Left lung (tissue), 4 donors: ENCODE measurements at regions not wholly inside any gene's neighbourhood (a gene's known extent, or its start where the extent isn't known, plus 50 kb on each side); places are given as distances from the start of the nearest gene placed in this dataset.

ENCODE experiments used
- ATAC-seq: fragments of 200-7000 bp; cut with Tn5 transposase; one replicate; pipeline ENCODE4 v1.9.1; 2020; ENCODE audit warnings: moderate library complexity
- DNase-seq, 4 donors: peaks; one replicate each; pipeline ENCODE4 v3.0.0-alpha.2; 2013 to 2020
- H3K27ac ChIP-seq, 2 donors: fragments of 200-600 bp; sonication (generic) in 1 of 2; one replicate each; pipeline versions ENCODE4 v1.5.0 to v1.8.0; 2020 to 2021
- H3K27me3 ChIP-seq, 2 donors: fragments of 200-600 bp; sonication (generic) in 1 of 2; one replicate each; pipeline versions ENCODE4 v1.5.0 to v1.8.0; 2020 to 2021
- H3K36me3 ChIP-seq, 2 donors: fragments of 200-600 bp; sonication (generic) in 1 of 2; one replicate each; pipeline versions ENCODE4 v1.5.0 to v1.8.0; 2020 to 2021
- H3K4me1 ChIP-seq, 2 donors: fragments of 200-600 bp; one replicate each; pipeline ENCODE4 v1.8.0; 2021
- H3K4me3 ChIP-seq, 2 donors: fragments of 200-600 bp; sonication (generic) in 1 of 2; one replicate each; pipeline versions ENCODE4 v1.5.0 to v1.8.0; 2020 to 2021; ENCODE audit warnings: mild to moderate bottlenecking in 1 of 2
- H3K9me3 ChIP-seq, 2 donors: fragments of 200-600 bp; sonication (generic) in 1 of 2; one replicate each; pipeline versions ENCODE4 v1.5.0 to v1.8.0; 2020 to 2021
- CTCF ChIP-seq, 2 donors: fragments of 200-600 bp; sonication (generic) in 1 of 2; IDR thresholded peaks; one replicate each; pipeline versions ENCODE4 v1.5.0 to v1.8.0; 2021; ENCODE audit warnings: antibody characterized with exemption in 2 of 2
- intact Hi-C, 2 donors: fragments of 100-400 bp; cut with DNase I; formaldehyde crosslinking; loops; one replicate each; pipeline versions ENCODE4 v1.11.2 to v1.14.2; 2022
- donor health status: DM: no; HTN: yes; CAD: no.
- donor health status: DM: no; HTN: no; CAD: no.

GRCh38 chr13:22137361-22138050, 466.6 kb downstream of the FGF9 start:
- DNase-seq (no peak), ATAC-seq (no peak)
- Histone ChIP-seq H3K4me1 (no peaks in the 10 kb centered on the region), H3K4me3 (no peak overlapping the region), H3K27me3 (no peaks in the 10 kb centered on the region), H3K9me3 (no peaks in the 10 kb centered on the region), H3K36me3 (no peaks in the 10 kb centered on the region), H3K27ac (no peak overlapping the region)
- no peak for TF ChIP-seq CTCF (IDR thresholded peaks at IDR 0.05)
- intact Hi-C loops, result no loop called here

GRCh38 chr13:22138947-22139346, 468.1 kb downstream of the FGF9 start:
- DNase-seq (no peak), ATAC-seq (no peak)
- Histone ChIP-seq H3K4me3 (no peak overlapping the region), H3K27ac (no peak overlapping the region), H3K36me3 (no peaks in the 10 kb centered on the region), H3K9me3 (no peaks in the 10 kb centered on the region), H3K27me3 (no peaks in the 10 kb centered on the region), H3K4me1 (no peaks in the 10 kb centered on the region)
- TF ChIP-seq CTCF (IDR thresholded peaks at IDR 0.05), result no peak
- intact Hi-C loops, result no loop called here

- peak; percentile 40 for ATAC-seq
These were observed 470.8 kb downstream of the FGF9 start for GRCh38 chr13:22141716-22142115.

GRCh38 chr13:22143671-22144070, 472.8 kb downstream of the FGF9 start:
- no peak for ATAC-seq
- Histone ChIP-seq H3K36me3 (no peaks in the 10 kb centered on the region), H3K4me1 (no peaks in the 10 kb centered on the region), H3K4me3 (no peak overlapping the region), H3K27ac (no peak overlapping the region), H3K9me3 (peaks cover 0 to 2% of the 10 kb centered on the region in 2 donors), H3K27me3 (no peaks in the 10 kb centered on the region)
- no peak for DNase-seq
- no peak for TF ChIP-seq CTCF (IDR thresholded peaks at IDR 0.05)
- intact Hi-C loops, result no loop called here

More at GRCh38 chr13:22141716-22142115, 470.8 kb downstream of the FGF9 start:
- intact Hi-C loops, result no loop called here
- DNase-seq, result peak in 2 of 4 donors; percentile 58 to 68
- Histone ChIP-seq H3K36me3 (no peaks in the 10 kb centered on the region), H3K27ac (no peak overlapping the region), H3K4me3 (no peak overlapping the region), H3K4me1 (no peaks in the 10 kb centered on the region), H3K9me3 (peaks cover 0 to under 1% of the 10 kb centered on the region in 2 donors), H3K27me3 (no peaks in the 10 kb centered on the region)
- no peak for TF ChIP-seq CTCF (IDR thresholded peaks at IDR 0.05)

- intact Hi-C loops, result no loop called here
- Histone ChIP-seq H3K9me3 (peaks cover 0 to 2% of the 10 kb centered on the region in 2 donors), H3K27me3 (no peaks in the 10 kb centered on the region), H3K36me3 (no peaks in the 10 kb centered on the region), H3K4me3 (no peak overlapping the region), H3K4me1 (no peaks in the 10 kb centered on the region), H3K27ac (no peak overlapping the region)
- DNase-seq, result no peak
- ATAC-seq, result no peak
- TF ChIP-seq CTCF (IDR thresholded peaks at IDR 0.05), result no peak
These were observed 473.9 kb downstream of the FGF9 start for GRCh38 chr13:22144806-22145205.
